ENCODE measurements at regions not wholly inside any gene's neighbourhood (a gene's known extent, or its start where the extent isn't known, plus 50 kb on each side); places are given as distances from the start of the nearest gene placed in this dataset.

DNA sequence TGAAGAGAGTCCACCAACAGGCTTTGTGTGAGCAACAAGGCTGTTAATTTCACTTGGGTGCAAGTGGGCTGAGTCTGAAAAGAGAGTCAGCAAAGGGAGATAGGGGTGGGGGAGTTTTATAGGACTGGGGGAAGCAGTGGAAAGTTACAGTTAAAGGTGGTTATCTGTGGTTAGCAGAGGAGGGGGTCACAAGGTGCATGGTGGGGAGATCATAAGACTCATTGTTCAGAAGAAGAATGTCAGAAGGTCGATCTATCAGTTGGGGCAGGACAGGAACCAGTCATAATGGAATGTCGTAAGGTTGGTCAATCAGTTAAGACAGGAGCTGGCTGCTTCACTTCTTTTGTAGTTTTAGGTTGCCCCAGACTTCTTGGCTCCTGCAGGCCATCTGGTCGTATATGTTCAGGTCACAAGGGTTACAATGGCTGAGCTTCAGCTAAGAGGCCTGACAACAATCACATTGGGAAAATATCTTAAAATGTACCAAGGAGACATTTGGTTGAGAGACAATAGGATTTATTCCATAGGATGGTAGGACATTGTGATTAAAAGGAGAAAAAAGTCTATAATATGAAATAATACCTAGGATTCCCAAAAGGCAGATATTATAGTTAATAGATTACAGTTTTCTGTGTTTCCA lies 356.4 kb downstream of the ANKRD7 start:
- Mint-ChIP-seq H3K9me3 (ENCODE audit: low read depth) (peaks cover 1% of the 10 kb centered on the region), H3K27ac (no peak overlapping the region), H3K27me3 (no peaks in the 10 kb centered on the region), H3K36me3 (ENCODE audit: low read depth) (no peaks in the 10 kb centered on the region), H3K4me3 (no peak overlapping the region), H3K4me1 (no peaks in the 10 kb centered on the region)
- ATAC-seq, result no peak
- intact Hi-C loops (cut with DNase I, micrococcal nuclease), result loop anchor here in 1 of 2 experiments (10.0 kb wide), 1 partner anchor 316 kb away; no protein-coding TSS in a partner anchor
- ChIA-PET CTCF (no interaction called here), POLR2A (interaction anchor here (0.7 kb wide), 1 partner anchor 146 kb away, joined by 3 read pairs; no protein-coding TSS in a partner anchor)
- no peak for DNase-seq

DNA sequence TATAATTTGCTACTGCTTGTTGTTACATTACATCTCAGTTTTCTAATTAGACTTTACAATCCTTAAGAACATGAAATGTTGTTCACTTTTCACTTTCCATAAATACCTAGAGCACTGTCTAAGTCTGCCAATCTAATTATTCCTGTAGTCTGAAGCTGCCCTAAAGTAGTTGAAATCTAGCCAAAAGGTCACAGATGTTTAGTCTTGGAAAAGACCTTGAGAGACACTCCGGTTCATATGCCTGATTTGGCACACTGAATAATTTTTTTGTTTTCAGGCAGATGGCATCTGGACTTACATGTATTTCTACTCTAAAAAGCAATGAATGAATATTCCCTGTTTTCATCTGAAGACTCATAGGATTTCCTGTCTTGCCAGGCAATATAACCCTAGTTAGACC lies 359.1 kb downstream of the ANKRD7 start:
- H3K4me3 Mint-ChIP-seq, result no peak overlapping the region
- POLR2A ChIA-PET, result no interaction called here
- no peak overlapping the region for H3K27ac Mint-ChIP-seq
- CTCF ChIA-PET, result no interaction called here
- H3K4me1 Mint-ChIP-seq, result no peaks in the 10 kb centered on the region
- H3K9me3 Mint-ChIP-seq (ENCODE audit: low read depth), result peaks cover 11% of the 10 kb centered on the region
- no peaks in the 10 kb centered on the region for H3K36me3 Mint-ChIP-seq (ENCODE audit: low read depth)
- DNase-seq (no peak), ATAC-seq (no peak)
- no peaks in the 10 kb centered on the region for H3K27me3 Mint-ChIP-seq
- intact Hi-C loops (cut with DNase I, micrococcal nuclease), result loop anchor here in 1 of 2 experiments (10.0 kb wide), 1 partner anchor 319 kb away; no protein-coding TSS in a partner anchor

DNA sequence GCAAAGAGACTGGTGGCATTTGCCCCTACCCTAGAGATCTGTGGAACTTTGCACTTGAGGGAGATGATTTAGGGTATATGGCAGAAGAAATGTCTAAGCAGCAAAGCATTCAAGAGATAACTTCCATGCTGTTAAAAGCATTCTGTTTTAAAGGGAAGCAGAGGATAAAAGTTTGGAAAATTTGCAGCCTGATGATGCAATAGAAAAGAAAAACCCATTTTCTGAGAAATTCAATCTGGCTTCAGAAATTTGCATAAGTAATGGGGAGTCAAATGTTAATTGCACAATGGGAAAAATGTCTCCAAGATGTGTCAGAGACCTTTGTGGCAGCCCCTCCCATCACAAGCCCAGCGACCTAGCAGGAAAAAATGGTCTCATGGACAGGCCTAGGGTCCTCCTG lies 361.7 kb downstream of the ANKRD7 start:
- H3K27me3 Mint-ChIP-seq, result no peaks in the 10 kb centered on the region
- intact Hi-C loops (cut with DNase I, micrococcal nuclease), result loop anchor here in 1 of 2 experiments (10.0 kb wide), 1 partner anchor 321 kb away; no protein-coding TSS in a partner anchor
- H3K4me3 Mint-ChIP-seq, result no peak overlapping the region
- ChIA-PET POLR2A (no interaction called here), CTCF (no interaction called here)
- no peaks in the 10 kb centered on the region for H3K36me3 Mint-ChIP-seq (ENCODE audit: low read depth)
- ATAC-seq (no peak), DNase-seq (no peak)
- H3K27ac Mint-ChIP-seq, result no peak overlapping the region
- H3K9me3 Mint-ChIP-seq (ENCODE audit: low read depth), result peaks cover 19% of the 10 kb centered on the region
- H3K4me1 Mint-ChIP-seq, result no peaks in the 10 kb centered on the region

DNA sequence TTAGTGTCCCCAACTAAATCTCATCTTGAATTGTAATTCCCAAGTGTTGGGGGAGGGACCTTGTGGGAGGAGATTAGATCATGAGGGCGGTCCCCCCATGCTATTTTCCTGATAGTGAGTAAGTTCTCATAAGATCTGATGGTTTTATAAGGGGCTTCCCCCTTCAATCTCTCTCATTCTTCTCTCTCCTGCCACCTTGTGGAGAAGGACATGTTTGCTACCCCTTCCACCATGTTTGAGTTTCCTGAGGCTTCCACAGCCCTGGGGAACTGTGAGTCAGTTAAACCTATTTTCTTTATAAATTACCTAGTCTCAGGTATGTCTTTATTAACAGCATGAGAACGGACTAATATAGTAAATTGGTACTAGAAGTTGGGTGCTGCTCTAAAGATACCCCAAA lies 365.6 kb downstream of the ANKRD7 start:
- no peaks in the 10 kb centered on the region for H3K36me3 Mint-ChIP-seq (ENCODE audit: low read depth)
- no peak overlapping the region for H3K4me3 Mint-ChIP-seq
- H3K9me3 Mint-ChIP-seq (ENCODE audit: low read depth), result peaks cover 20% of the 10 kb centered on the region
- ChIA-PET POLR2A (no interaction called here), CTCF (no interaction called here)
- H3K4me1 Mint-ChIP-seq, result no peaks in the 10 kb centered on the region
- no peaks in the 10 kb centered on the region for H3K27me3 Mint-ChIP-seq
- intact Hi-C loops (cut with DNase I, micrococcal nuclease), result no loop called here
- H3K27ac Mint-ChIP-seq, result no peak overlapping the region
- peak; percentile 49 for ATAC-seq
- peak; percentile 11 for DNase-seq

DNA sequence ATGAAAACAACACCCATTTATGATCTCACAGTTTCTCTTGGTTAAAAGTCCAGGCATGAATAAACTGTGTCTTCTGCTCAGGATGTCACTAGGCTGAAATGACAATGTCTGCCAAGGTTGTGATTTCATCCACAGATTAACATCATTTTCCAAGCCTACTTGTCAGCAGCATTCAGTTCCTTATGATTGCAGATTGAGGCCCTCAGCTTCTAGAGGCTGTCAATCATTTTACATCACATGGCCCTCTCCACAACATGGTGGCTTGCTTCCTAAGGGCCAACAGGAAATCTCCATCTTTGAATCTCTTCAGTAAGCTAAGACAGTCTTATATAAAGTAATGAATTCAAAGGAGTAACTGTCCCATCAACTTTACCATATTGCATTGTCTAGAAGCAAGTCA lies 377.6 kb downstream of the ANKRD7 start:
- intact Hi-C loops (cut with DNase I, micrococcal nuclease), result no loop called here
- DNase-seq (no peak), ATAC-seq (no peak)
- H3K27me3 Mint-ChIP-seq, result no peaks in the 10 kb centered on the region
- no peaks in the 10 kb centered on the region for H3K4me1 Mint-ChIP-seq
- POLR2A ChIA-PET, result no interaction called here
- H3K9me3 Mint-ChIP-seq (ENCODE audit: low read depth), result no peaks in the 10 kb centered on the region
- no peak overlapping the region for H3K4me3 Mint-ChIP-seq
- H3K36me3 Mint-ChIP-seq (ENCODE audit: low read depth), result no peaks in the 10 kb centered on the region
- no peak overlapping the region for H3K27ac Mint-ChIP-seq
- CTCF ChIA-PET, result no interaction called here

DNA sequence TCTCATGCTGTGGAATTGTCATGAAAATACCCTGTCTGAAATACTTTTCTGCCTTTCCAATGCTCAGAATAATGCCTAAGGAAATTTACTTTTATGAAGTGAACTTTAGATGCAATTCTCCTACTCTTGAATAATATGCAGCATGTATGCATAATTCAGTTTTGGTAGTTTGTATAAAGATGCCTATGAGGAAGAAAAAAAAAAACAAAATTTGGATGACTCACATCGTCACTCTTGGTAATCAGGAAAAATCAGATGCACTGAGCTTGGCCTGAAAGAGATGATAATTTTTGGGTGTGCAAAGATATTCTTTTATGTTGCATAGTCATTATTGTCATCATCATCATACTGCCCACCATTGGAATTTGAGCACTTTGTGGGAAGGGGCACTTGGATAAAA lies 382.1 kb downstream of the ANKRD7 start:
- Mint-ChIP-seq H3K27me3 (no peaks in the 10 kb centered on the region), H3K4me1 (no peaks in the 10 kb centered on the region), H3K27ac (no peak overlapping the region), H3K36me3 (ENCODE audit: low read depth) (no peaks in the 10 kb centered on the region), H3K9me3 (ENCODE audit: low read depth) (no peaks in the 10 kb centered on the region), H3K4me3 (no peak overlapping the region)
- intact Hi-C loops (cut with DNase I, micrococcal nuclease), result no loop called here
- CTCF ChIA-PET, result no interaction called here
- POLR2A ChIA-PET, result no interaction called here
- no peak for ATAC-seq
- DNase-seq, result no peak

DNA sequence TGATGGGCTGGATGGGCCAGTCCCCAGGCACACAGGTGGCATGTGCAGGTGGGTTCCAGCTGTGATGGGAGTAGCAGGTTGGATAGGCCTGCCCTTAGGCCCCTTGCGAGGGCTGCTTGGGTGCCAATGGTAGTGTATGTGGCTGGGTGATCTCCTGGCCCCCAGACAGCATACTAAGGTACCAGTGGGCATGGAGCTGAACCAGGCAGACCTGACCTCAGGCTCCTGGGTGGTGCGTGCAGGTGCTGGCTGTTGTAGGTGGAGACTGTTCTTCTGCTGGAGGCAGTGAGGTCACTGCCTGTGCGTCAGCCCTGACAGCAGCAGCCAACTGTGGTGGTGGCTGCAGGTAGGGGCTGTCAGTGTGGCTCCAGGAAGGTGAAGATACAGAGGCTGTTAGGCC lies 384.7 kb downstream of the ANKRD7 start:
- no peaks in the 10 kb centered on the region for H3K4me1 Mint-ChIP-seq
- CTCF ChIA-PET, result no interaction called here
- POLR2A ChIA-PET, result no interaction called here
- intact Hi-C loops (cut with DNase I, micrococcal nuclease), result no loop called here
- H3K9me3 Mint-ChIP-seq (ENCODE audit: low read depth), result no peaks in the 10 kb centered on the region
- DNase-seq (no peak), ATAC-seq (no peak)
- no peaks in the 10 kb centered on the region for H3K36me3 Mint-ChIP-seq (ENCODE audit: low read depth)
- H3K4me3 Mint-ChIP-seq, result no peak overlapping the region
- H3K27ac Mint-ChIP-seq, result no peak overlapping the region
- no peaks in the 10 kb centered on the region for H3K27me3 Mint-ChIP-seq

DNA sequence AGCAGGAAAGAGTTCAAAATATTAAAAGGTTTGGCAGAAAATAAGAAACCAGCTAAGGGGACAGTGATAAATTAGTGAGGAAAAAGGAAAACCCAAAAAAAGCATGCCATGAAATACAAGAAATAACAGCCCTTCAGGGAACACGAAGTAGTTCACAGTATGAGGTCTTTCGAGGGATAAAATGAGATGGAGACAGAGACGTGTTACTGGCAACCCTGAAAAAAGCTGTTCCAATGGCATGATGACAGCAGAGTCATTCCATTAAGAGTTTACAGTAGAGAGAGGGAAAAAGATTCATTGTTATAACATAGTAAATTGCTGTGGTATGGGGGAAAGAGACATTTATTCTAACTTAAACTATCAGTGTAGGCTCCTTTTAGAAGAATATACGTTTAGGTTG lies 391.2 kb downstream of the ANKRD7 start:
- Mint-ChIP-seq H3K9me3 (ENCODE audit: low read depth) (peaks cover 2% of the 10 kb centered on the region), H3K27me3 (no peaks in the 10 kb centered on the region), H3K4me3 (no peak overlapping the region), H3K27ac (no peak overlapping the region), H3K36me3 (ENCODE audit: low read depth) (no peaks in the 10 kb centered on the region), H3K4me1 (no peaks in the 10 kb centered on the region)
- ATAC-seq, result no peak
- CTCF ChIA-PET, result no interaction called here
- no peak for DNase-seq
- POLR2A ChIA-PET, result no interaction called here
- intact Hi-C loops (cut with DNase I, micrococcal nuclease), result no loop called here

DNA sequence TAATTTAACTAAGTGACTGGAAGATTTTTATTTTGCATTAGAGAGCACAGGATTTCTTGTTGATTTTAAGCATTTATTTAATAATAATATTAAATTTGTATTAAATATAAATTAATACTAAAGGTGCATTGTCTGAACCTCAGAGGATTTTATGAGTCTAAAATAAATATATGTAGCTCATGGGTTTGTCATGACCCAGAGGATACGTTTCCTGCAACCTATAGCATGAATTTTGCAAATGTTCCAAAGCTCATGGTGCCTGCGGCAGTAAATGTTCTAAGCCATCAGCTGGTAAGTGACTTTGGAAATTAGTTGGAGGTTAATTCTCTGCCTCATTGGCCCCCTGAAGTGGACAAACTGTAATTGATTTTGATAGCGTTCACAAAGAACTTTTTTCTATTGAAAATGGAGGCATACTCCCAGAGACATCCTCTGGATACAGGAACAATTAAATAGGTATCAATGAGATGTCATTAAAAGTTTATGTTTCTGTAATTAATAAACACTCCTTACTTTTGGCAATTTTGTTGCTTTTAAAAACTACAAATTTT lies 397.4 kb downstream of the ANKRD7 start:
- DNase-seq (no peak), ATAC-seq (no peak)
- no peaks in the 10 kb centered on the region for H3K36me3 Mint-ChIP-seq (ENCODE audit: low read depth)
- H3K4me3 Mint-ChIP-seq, result no peak overlapping the region
- no peaks in the 10 kb centered on the region for H3K9me3 Mint-ChIP-seq (ENCODE audit: low read depth)
- CTCF ChIA-PET, result no interaction called here
- intact Hi-C loops (cut with DNase I, micrococcal nuclease), result no loop called here
- no peaks in the 10 kb centered on the region for H3K27me3 Mint-ChIP-seq
- H3K27ac Mint-ChIP-seq, result no peak overlapping the region
- no peaks in the 10 kb centered on the region for H3K4me1 Mint-ChIP-seq
- POLR2A ChIA-PET, result no interaction called here

DNA sequence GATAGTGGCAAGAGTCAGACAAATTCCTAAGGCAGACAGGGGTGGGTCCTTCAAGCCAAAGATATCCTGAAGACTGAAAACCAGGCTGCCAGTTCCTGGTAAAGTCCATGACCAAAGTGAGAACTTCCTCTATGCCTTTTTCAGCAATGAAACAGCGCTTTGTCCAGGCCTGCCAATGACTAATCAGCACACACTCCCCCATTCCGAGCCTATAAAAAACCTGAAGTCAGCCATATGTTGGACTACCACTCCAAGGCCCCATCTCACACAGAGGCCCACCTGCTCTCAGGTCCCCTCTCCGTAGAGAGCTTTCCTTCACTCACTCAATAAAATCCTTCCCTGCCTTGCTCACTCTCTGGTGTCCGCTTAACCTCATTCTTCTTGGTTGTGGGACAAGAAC lies 402.2 kb downstream of the ANKRD7 start:
- Mint-ChIP-seq H3K9me3 (ENCODE audit: low read depth) (no peaks in the 10 kb centered on the region), H3K27ac (no peak overlapping the region), H3K4me1 (no peaks in the 10 kb centered on the region), H3K27me3 (no peaks in the 10 kb centered on the region), H3K4me3 (no peak overlapping the region), H3K36me3 (ENCODE audit: low read depth) (no peaks in the 10 kb centered on the region)
- ATAC-seq (no peak), DNase-seq (no peak)
- POLR2A ChIA-PET, result no interaction called here
- CTCF ChIA-PET, result no interaction called here
- intact Hi-C loops (cut with DNase I, micrococcal nuclease), result no loop called here

DNA sequence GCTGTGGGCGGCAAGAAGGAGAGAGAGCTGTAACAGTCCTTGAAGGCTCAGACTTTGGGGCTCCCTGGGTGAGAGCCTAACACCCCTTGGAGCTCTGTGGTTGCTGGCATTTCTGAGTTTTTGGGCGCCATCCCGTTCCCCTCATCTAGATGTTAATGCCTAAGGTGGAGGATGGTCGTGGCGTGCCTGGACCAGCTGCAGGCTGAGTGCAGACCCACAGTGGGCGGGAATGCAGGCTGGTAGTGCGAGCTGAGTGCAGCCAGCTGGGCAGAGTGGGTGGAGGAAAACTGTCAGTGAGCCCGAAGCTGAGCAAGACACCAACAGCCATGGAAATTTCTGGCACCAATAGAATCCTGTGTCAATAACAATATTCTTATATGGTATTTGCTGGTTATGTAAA lies 403.0 kb downstream of the ANKRD7 start:
- CTCF ChIA-PET, result no interaction called here
- intact Hi-C loops (cut with DNase I, micrococcal nuclease), result no loop called here
- H3K27ac Mint-ChIP-seq, result no peak overlapping the region
- no peaks in the 10 kb centered on the region for H3K9me3 Mint-ChIP-seq (ENCODE audit: low read depth)
- ATAC-seq (no peak), DNase-seq (no peak)
- no peaks in the 10 kb centered on the region for H3K4me1 Mint-ChIP-seq
- H3K27me3 Mint-ChIP-seq, result no peaks in the 10 kb centered on the region
- POLR2A ChIA-PET, result no interaction called here
- H3K4me3 Mint-ChIP-seq, result no peak overlapping the region
- no peaks in the 10 kb centered on the region for H3K36me3 Mint-ChIP-seq (ENCODE audit: low read depth)

DNA sequence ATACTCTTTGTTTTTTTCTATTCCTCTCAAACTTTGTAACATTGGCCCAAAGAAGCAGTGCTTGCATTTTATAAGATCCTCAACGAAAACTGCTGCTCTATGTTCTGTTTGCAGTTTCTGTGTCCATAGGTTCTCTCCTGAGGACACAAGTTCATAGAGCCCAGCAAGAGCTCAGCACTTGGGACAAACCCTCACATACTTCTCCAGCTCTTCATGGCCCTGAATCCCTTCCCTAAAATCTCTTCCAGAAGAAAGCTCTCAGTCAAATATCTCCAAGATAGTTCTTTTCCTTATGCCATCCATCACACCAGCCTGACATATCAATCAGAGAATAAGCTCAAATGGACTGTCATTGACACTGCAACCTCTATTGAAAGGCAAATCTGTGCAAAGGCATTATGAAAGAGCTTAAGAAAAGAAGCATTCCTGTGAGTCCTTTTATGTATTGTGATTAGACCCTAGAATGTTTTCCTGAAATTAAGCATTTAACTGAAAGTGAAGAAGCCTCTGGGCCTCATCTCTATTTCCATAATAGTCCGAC lies 405.5 kb downstream of the ANKRD7 start:
- intact Hi-C loops (cut with DNase I, micrococcal nuclease), result no loop called here
- ATAC-seq (no peak), DNase-seq (no peak)
- ChIA-PET POLR2A (no interaction called here), CTCF (interaction anchor here (0.6 kb wide), 1 partner anchor 9 kb away, joined by 3 read pairs; no protein-coding TSS in a partner anchor)
- no peaks in the 10 kb centered on the region for H3K9me3 Mint-ChIP-seq (ENCODE audit: low read depth)
- H3K4me3 Mint-ChIP-seq, result no peak overlapping the region
- H3K36me3 Mint-ChIP-seq (ENCODE audit: low read depth), result no peaks in the 10 kb centered on the region
- H3K27me3 Mint-ChIP-seq, result no peaks in the 10 kb centered on the region
- no peak overlapping the region for H3K27ac Mint-ChIP-seq
- H3K4me1 Mint-ChIP-seq, result no peaks in the 10 kb centered on the region

Measured in activated CD4-positive, alpha-beta T cell treated with anti-CD3 and anti-CD28 coated beads for 36 hours (primary cell).